Liver (tissue), 7 donors: ENCODE measurements at regions not wholly inside any gene's neighbourhood (a gene's known extent, or its start where the extent isn't known, plus 50 kb on each side); places are given as distances from the start of the nearest gene placed in this dataset.
"Not testable (repeated sequence)": the region's sequence is repeated elsewhere in the genome, so short reads cannot be mapped to it uniquely, and the experiment has no call there.

Source experiments
- DNase-seq: peaks from one replicate; pipeline ENCODE4 v3.0.0-alpha.2; 2017; ENCODE audit warnings: low spot score
- H3K27ac ChIP-seq, 2 donors: one replicate each; pipeline ENCODE4 v1.7.0; 2013; ENCODE audit warnings: inconsistent platforms in 2 of 2, low read length in 2 of 2, control low read depth in 1 of 2, low read depth in 1 of 2, mild to moderate bottlenecking in 1 of 2
- H3K27me3 ChIP-seq, 4 donors: one replicate each; pipeline versions ENCODE4 v1.6.1 to v1.7.0; 2013; ENCODE audit warnings: low read length in 3 of 4, inconsistent platforms in 1 of 4, mild to moderate bottlenecking in 1 of 4, moderate library complexity in 1 of 4; ENCODE audit not compliant: control insufficient read depth in 4 of 4, insufficient read depth in 4 of 4
- H3K36me3 ChIP-seq, 4 donors: one replicate each; pipeline versions ENCODE4 v1.6.1 to v1.7.0; 2013; ENCODE audit warnings: low read length in 3 of 4, mild to moderate bottlenecking in 3 of 4, low read depth in 1 of 4, moderate library complexity in 1 of 4; ENCODE audit not compliant: control insufficient read depth in 4 of 4, insufficient read depth in 3 of 4
- H3K4me1 ChIP-seq, 4 donors: one replicate each; pipeline versions ENCODE4 v1.6.1 to v1.7.0; 2013; ENCODE audit warnings: low read length in 3 of 4, mild to moderate bottlenecking in 3 of 4, moderate library complexity in 1 of 4; ENCODE audit not compliant: control insufficient read depth in 4 of 4, insufficient read depth in 4 of 4
- H3K4me3 ChIP-seq, 3 donors: one replicate each; pipeline versions ENCODE4 v1.6.1 to v1.7.0; 2013; ENCODE audit warnings: low read length in 3 of 3, control low read depth in 1 of 3, low read depth in 1 of 3, mild to moderate bottlenecking in 1 of 3
- H3K9ac ChIP-seq, 2 donors: one replicate each; pipeline ENCODE4 v1.7.0; 2013; ENCODE audit warnings: low read length in 2 of 2, mild to moderate bottlenecking in 2 of 2, moderate library complexity in 2 of 2, control low read depth in 1 of 2, low read depth in 1 of 2
- H3K9me3 ChIP-seq, 4 donors: one replicate each; pipeline versions ENCODE4 v1.6.1 to v1.7.0; 2013; ENCODE audit warnings: low read length in 3 of 4; ENCODE audit not compliant: control insufficient read depth in 4 of 4
- EGR1 ChIP-seq, 2 donors: IDR thresholded peaks; 2 replicates each; pipeline ENCODE4 v1.6.1; 2016 to 2018; ENCODE audit warnings: antibody characterized with exemption in 2 of 2, low read depth in 2 of 2
- FOXA1 ChIP-seq: IDR thresholded peaks from 2 replicates; pipeline ENCODE4 v1.6.1; 2016; ENCODE audit warnings: antibody characterized with exemption
- GABPA ChIP-seq, 2 donors: IDR thresholded peaks in 1 of 2; conservative IDR thresholded peaks in 1 of 2; 2 replicates each; pipeline ENCODE4 v1.6.1; 2016; ENCODE audit warnings: antibody characterized with exemption in 2 of 2, mild to moderate bottlenecking in 1 of 2, moderate library complexity in 1 of 2
- JUND ChIP-seq, 2 donors: IDR thresholded peaks; 2 replicates each; pipeline ENCODE4 v1.6.1; 2016; ENCODE audit warnings: antibody characterized with exemption in 2 of 2
- REST ChIP-seq: IDR thresholded peaks from 2 replicates; pipeline ENCODE4 v1.6.1; 2016; ENCODE audit warnings: antibody characterized with exemption, mild to moderate bottlenecking
- YY1 ChIP-seq: IDR thresholded peaks from 2 replicates; pipeline ENCODE4 v1.6.1; 2016; ENCODE audit warnings: antibody characterized with exemption, mild to moderate bottlenecking
- WGBS: extraction: QIAGEN DNeasy Blood & Tissue Kit; methylation state at CpG from one replicate; pipeline ENCODE4 v1.1.7; 2013; 5-methylcytosine and 5-hydroxymethylcytosine counted together
- donor health status: healthy.
- donor health status: healthy.
- donor health status: healthy.
- donor health status: healthy.

- WGBS = 85% methylated on average over 5 of the region's 5 CpGs
- H3K9me3 ChIP-seq = no peaks in the 10 kb centered on the region
- H3K27ac ChIP-seq = no peak overlapping the region
These were observed 87.8 kb upstream of the BTG1 start for GRCh38 chr12:92233346-92234015.

GRCh38 chr12:92232371-92232932 lies 86.8 kb upstream of the BTG1 start:
- H3K27ac ChIP-seq, H3K4me1 ChIP-seq, DNase-seq, H3K9ac ChIP-seq, H3K27me3 ChIP-seq, H3K9me3 ChIP-seq, H3K4me3 ChIP-seq, H3K36me3 ChIP-seq: not testable (repeated sequence)
- 63% methylated on average over 1 of the region's 2 CpGs for WGBS

More at GRCh38 chr12:92233346-92234015, 87.8 kb upstream of the BTG1 start:
- Histone ChIP-seq H3K9ac (no peak overlapping the region), H3K4me3 (no peak overlapping the region), H3K27me3 (no peaks in the 10 kb centered on the region), H3K4me1 (no peaks in the 10 kb centered on the region), H3K36me3 (no peaks in the 10 kb centered on the region)
- DNase-seq = no peak
- no peak for TF ChIP-seq FOXA1
- no peak for TF ChIP-seq REST
- TF ChIP-seq JUND (IDR thresholded peaks at IDR 0.05) = no peak
- TF ChIP-seq YY1 = no peak
- no peak for TF ChIP-seq GABPA (IDR thresholded peaks at IDR 0.05 in 1 of 2, conservative IDR thresholded peaks at IDR 0.05 in 1 of 2)
- TF ChIP-seq EGR1 (IDR thresholded peaks at IDR 0.05; ENCODE audit: low read depth in 2 of 2) = no peak

- H3K27ac ChIP-seq, H3K4me3 ChIP-seq, H3K36me3 ChIP-seq, H3K9me3 ChIP-seq, H3K9ac ChIP-seq, DNase-seq, H3K27me3 ChIP-seq, H3K4me1 ChIP-seq: not testable (repeated sequence)
- 79% methylated on average over 3 of the region's 3 CpGs for WGBS
These were observed 86.3 kb upstream of the BTG1 start for GRCh38 chr12:92231945-92232344.

- H3K27ac ChIP-seq, H3K9ac ChIP-seq, H3K9me3 ChIP-seq, DNase-seq, H3K4me1 ChIP-seq, H3K27me3 ChIP-seq, H3K4me3 ChIP-seq, H3K36me3 ChIP-seq: not testable (repeated sequence)
- 57% methylated on average over 1 of the region's 2 CpGs for WGBS
These were observed 85.9 kb upstream of the BTG1 start for GRCh38 chr12:92231532-92231931.
